GM12874 (cell line): ENCODE measurements at regions not wholly inside any gene's neighbourhood (a gene's known extent, or its start where the extent isn't known, plus 50 kb on each side); places are given as distances from the start of the nearest gene placed in this dataset.

ENCODE experiments used
- TF ChIP-seq, protein P1 (sequence below): IDR thresholded peaks from 2 replicates; pipeline ENCODE4 v1.5.1; 2011; ENCODE audit warnings: low read depth, mild to moderate bottlenecking, control low read depth, low read length, moderate library complexity; ENCODE audit not compliant: insufficient read depth

DNA sequence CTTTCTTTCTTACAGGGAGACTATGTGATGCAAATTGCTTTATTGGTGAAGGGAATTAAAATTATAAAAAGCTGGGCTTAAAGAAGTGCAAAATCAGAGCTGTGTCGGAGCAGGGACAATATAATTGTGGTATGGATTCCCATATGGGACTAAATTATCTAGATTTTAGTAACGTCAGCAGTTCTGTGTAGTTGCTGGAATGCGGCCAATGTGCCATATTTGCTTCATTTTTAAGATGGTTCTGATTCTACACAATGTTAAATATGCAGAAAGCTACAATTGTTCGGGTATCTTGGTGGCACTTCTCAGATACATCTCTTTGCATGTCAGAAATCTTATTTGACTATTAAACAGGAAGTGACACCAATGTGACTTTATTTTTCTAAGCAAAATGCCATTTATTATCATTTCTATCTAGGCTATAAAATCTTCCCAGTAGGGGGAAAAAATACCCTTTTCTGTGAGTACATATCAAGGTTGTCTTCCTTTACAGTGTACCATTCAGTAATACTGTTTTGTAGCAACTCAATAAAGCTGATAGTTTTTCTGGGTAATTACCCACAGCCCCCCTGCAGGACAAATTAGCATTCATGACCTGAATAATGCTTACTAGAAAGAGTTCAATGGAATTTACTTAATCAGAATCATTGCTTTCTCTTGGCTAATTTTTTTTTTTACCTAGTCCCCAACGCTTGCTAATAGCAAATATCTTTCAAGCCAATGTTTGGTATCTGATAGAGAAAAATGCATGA is 288.3 kb upstream of the ADGRL2 start:
- TF ChIP-seq, protein P1, sequence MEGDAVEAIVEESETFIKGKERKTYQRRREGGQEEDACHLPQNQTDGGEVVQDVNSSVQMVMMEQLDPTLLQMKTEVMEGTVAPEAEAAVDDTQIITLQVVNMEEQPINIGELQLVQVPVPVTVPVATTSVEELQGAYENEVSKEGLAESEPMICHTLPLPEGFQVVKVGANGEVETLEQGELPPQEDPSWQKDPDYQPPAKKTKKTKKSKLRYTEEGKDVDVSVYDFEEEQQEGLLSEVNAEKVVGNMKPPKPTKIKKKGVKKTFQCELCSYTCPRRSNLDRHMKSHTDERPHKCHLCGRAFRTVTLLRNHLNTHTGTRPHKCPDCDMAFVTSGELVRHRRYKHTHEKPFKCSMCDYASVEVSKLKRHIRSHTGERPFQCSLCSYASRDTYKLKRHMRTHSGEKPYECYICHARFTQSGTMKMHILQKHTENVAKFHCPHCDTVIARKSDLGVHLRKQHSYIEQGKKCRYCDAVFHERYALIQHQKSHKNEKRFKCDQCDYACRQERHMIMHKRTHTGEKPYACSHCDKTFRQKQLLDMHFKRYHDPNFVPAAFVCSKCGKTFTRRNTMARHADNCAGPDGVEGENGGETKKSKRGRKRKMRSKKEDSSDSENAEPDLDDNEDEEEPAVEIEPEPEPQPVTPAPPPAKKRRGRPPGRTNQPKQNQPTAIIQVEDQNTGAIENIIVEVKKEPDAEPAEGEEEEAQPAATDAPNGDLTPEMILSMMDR, result no peak

DNA sequence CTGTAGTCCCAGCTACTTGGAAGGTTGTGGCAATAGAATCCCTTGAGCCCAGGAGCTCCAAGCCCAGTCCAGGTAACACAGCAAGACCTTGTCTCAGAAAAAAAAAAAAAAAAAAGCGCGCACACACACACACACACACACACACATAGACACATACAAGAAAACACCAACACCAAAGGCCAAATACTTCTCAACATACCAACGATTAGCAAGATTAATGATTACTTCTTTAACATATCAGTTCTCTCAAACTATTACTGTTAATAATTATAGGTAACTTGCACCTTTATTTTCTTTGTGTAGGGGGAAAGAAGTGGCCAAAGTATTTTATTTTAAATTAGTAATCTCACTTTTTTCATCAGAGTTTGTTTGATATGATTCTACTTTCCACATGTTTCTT is 289.5 kb upstream of the ADGRL2 start:
- TF ChIP-seq, protein P1, result no peak

DNA sequence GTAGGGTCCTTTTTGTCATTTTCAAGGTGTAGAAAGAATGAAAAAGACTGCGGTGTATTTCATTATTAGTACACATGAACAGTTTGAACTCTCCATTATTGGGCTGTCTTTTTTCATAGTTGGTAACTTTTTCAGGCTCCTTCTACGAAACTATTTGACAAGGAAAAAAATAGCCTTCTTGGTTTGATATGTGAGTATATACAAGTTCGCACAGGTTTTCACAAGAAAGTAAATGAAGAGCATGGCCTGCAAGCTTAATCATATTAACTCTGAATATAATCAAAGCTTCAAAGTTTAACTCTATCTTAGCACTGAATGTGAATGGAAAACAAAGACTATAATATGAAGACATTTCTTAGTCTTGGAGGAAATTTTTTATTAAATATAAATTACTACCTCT is 290.0 kb upstream of the ADGRL2 start:
- TF ChIP-seq, protein P1, result no peak

DNA sequence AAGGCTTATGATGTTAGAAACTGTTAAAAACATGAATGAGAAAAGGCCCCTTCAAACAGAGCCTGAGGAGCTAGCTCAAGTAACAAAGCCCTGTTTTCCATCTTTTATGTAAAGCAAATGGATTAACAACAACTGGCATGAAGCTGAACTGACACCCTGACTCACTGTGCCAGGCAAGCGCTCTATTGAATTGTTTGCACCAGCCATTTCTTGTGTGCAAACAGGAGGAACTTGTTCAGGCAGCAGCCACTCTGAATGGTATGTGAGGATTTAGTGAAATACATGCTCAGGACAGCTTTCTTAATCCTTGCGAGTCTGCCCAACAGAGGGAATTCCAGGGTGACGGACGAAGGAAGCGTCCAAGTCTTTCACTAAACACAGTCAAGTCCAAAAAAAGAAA is 291.1 kb upstream of the ADGRL2 start:
- TF ChIP-seq, protein P1, result no peak

DNA sequence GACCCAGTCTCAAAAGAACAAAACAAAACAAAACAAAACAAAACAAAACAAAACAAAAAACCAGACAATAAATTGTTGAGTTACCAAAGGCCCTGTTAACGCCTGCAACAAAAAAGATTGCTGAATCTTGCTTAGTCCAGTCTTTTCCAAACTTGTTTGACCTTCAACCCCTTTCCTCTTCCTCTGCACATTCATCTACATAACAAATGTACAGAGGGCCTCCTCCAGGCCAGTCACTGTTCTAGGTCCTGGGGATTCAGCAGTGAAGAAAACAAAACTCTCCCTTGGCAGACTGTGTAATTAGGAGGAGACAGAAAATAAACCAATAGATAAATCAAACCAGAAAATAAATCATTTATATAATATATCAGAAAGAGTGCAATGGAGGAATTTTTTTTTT is 294.0 kb upstream of the ADGRL2 start:
- TF ChIP-seq, protein P1, result no peak

DNA sequence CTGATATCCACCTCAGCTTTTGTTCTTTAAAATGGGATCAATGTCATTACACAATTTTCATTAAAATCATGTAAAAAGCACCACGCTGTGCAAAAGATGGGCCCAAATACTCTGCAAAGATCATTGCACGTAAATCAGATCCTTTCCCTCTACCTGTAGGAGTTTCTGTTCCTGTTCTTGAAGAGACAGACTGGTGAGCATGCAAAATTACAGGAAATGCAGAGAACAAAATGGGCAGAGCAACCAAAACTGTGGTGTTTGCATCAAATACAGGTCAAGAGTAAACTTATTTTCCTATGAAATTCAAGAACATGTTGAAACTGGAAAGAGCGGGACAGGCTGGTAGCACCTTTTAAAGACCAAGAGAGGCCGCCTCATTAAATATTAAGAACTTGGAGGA is 294.9 kb upstream of the ADGRL2 start:
- TF ChIP-seq, protein P1, result no peak

DNA sequence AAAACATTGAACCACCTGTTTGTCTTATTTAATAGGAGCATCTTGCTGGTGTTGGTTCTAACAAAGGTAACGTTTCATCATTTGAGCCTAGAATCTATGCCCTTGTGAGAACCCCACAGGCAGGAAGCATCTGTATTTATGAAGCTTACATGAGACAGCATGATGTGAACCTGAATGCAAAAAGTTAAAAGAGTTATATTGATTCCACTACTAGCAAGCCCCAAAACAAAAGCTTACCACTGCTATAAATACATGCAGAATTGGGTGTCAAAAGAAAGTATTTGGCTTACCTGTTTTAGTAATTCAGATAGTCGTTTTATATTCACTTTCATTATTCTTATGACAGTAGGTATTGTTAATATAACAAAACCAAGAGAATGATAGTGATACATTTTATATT is 301.2 kb upstream of the ADGRL2 start:
- TF ChIP-seq, protein P1, result no peak
